ENCODE measurements at regions not wholly inside any gene's neighbourhood (a gene's known extent, or its start where the extent isn't known, plus 50 kb on each side); places are given as distances from the start of the nearest gene placed in this dataset.

DNA sequence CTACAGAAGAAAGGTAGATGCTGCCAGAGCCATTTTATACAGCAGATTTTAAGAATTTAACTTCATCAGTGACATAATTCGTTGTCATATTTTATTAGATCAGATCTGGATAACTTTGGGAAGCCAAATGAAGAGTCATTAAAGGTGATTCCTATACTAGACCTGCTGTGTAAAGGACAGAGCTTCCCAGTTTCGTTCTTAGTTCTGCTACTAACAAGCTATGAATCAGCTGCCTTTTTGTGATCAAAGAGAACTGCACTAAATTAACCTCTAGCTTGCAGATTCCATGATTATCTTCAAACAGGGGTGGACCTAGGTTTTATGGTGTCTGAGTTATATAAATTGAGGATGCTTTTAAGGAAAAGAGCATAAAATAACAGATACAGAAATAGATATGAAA is 926.5 kb upstream of the ACVR2A start:
- 13 to 48% methylated on average over 2 of the region's 2 CpGs for WGBS, 2 donors
- DNase-seq: no peak
- Histone ChIP-seq H3K27me3 (no peaks in the 10 kb centered on the region), H3K36me3 (no peaks in the 10 kb centered on the region), H3K9me3 (no peaks in the 10 kb centered on the region), H3K4me1 (peaks cover 0 to 17% (median 10%) of the 10 kb centered on the region in 4 donors), H3K27ac (no peak overlapping the region), H3K4me3 (no peak overlapping the region)
- intact Hi-C loops (cut with DNase I): no loop called here
- TF ChIP-seq POLR2AphosphoS5 (IDR thresholded peaks at IDR 0.05) (no peak), CTCF (IDR thresholded peaks at IDR 0.05) (no peak), POLR2A (IDR thresholded peaks at IDR 0.05) (no peak), EP300 (IDR thresholded peaks at IDR 0.05) (no peak)

- intact Hi-C loops (cut with DNase I): no loop called here
- 9 to 45% methylated on average over 1 of the region's 1 CpG for WGBS, 2 donors
- no peaks in the 10 kb centered on the region for H3K36me3 ChIP-seq
- H3K27ac ChIP-seq: no peak overlapping the region
- peaks cover 0 to 17% (median 10%) of the 10 kb centered on the region in 4 donors for H3K4me1 ChIP-seq
- DNase-seq: no peak
- H3K9me3 ChIP-seq: no peaks in the 10 kb centered on the region
- TF ChIP-seq POLR2A (IDR thresholded peaks at IDR 0.05) (no peak), CTCF (IDR thresholded peaks at IDR 0.05) (no peak), POLR2AphosphoS5 (IDR thresholded peaks at IDR 0.05) (no peak), EP300 (IDR thresholded peaks at IDR 0.05) (no peak)
- H3K4me3 ChIP-seq: no peak overlapping the region
- no peaks in the 10 kb centered on the region for H3K27me3 ChIP-seq
Measured at GRCh38 chr2:146917431-146918042, 927.3 kb upstream of the ACVR2A start.

GRCh38 chr2:146916914-146917313 is 927.9 kb upstream of the ACVR2A start:
- no peak overlapping the region for H3K27ac ChIP-seq
- H3K27me3 ChIP-seq: no peaks in the 10 kb centered on the region
- H3K36me3 ChIP-seq: no peaks in the 10 kb centered on the region
- intact Hi-C loops (cut with DNase I): no loop called here
- no peak overlapping the region for H3K4me3 ChIP-seq
- H3K9me3 ChIP-seq: no peaks in the 10 kb centered on the region
- H3K4me1 ChIP-seq: peaks cover 0 to 17% (median 10%) of the 10 kb centered on the region in 4 donors
- TF ChIP-seq POLR2AphosphoS5 (IDR thresholded peaks at IDR 0.05): no peak
- TF ChIP-seq POLR2A (IDR thresholded peaks at IDR 0.05): no peak
- no peak for TF ChIP-seq EP300 (IDR thresholded peaks at IDR 0.05)
- no peak for TF ChIP-seq CTCF (IDR thresholded peaks at IDR 0.05)
- 72 to 87% methylated on average over 7 of the region's 7 CpGs for WGBS, 2 donors
- DNase-seq: no peak

- no peaks in the 10 kb centered on the region for H3K27me3 ChIP-seq
- peaks cover 0 to 17% (median 10%) of the 10 kb centered on the region in 4 donors for H3K4me1 ChIP-seq
- no peak for DNase-seq
- intact Hi-C loops (cut with DNase I): no loop called here
- WGBS, 2 donors: 91 to 93% methylated on average over 3 of the region's 3 CpGs
- TF ChIP-seq POLR2AphosphoS5 (IDR thresholded peaks at IDR 0.05): no peak
- TF ChIP-seq CTCF (IDR thresholded peaks at IDR 0.05): no peak
- no peak for TF ChIP-seq POLR2A (IDR thresholded peaks at IDR 0.05)
- TF ChIP-seq EP300 (IDR thresholded peaks at IDR 0.05): no peak
- H3K4me3 ChIP-seq: no peak overlapping the region
- H3K36me3 ChIP-seq: no peaks in the 10 kb centered on the region
- H3K27ac ChIP-seq: no peak overlapping the region
- no peaks in the 10 kb centered on the region for H3K9me3 ChIP-seq
Measured at GRCh38 chr2:146913476-146913875, 931.4 kb upstream of the ACVR2A start.

GRCh38 chr2:146912536-146912935 is 932.3 kb upstream of the ACVR2A start:
- DNase-seq: no peak
- H3K27ac ChIP-seq: no peak overlapping the region
- peaks cover 0 to 7% (median 4%) of the 10 kb centered on the region in 4 donors for H3K4me1 ChIP-seq
- no peak for TF ChIP-seq CTCF (IDR thresholded peaks at IDR 0.05)
- no peaks in the 10 kb centered on the region for H3K9me3 ChIP-seq
- WGBS, 2 donors: 39 to 66% methylated on average over 3 of the region's 3 CpGs
- no peaks in the 10 kb centered on the region for H3K27me3 ChIP-seq
- no peak overlapping the region for H3K4me3 ChIP-seq
- intact Hi-C loops (cut with DNase I): no loop called here
- no peaks in the 10 kb centered on the region for H3K36me3 ChIP-seq

All from sigmoid colon (tissue), 6 donors.